NCI-H2196 treated with DMSO at 0.1 percent for 48 hours (cell line): ENCODE measurements at regions not wholly inside any gene's neighbourhood (a gene's known extent, or its start where the extent isn't known, plus 50 kb on each side); places are given as distances from the start of the nearest gene placed in this dataset.
A peak's percentile ranks its signal among the peaks of the same experiment; 100 is the strongest.

Source experiments
- DNase-seq: peaks from one replicate; lab custom pipeline; 2025; ENCODE audit not compliant: unreplicated experiment; lab: John Stamatoyannopoulos, UW

GRCh38 chr1:232522189-232522588 is 107.7 kb downstream of the SIPA1L2 start:
- DNase-seq: no peak

DNA sequence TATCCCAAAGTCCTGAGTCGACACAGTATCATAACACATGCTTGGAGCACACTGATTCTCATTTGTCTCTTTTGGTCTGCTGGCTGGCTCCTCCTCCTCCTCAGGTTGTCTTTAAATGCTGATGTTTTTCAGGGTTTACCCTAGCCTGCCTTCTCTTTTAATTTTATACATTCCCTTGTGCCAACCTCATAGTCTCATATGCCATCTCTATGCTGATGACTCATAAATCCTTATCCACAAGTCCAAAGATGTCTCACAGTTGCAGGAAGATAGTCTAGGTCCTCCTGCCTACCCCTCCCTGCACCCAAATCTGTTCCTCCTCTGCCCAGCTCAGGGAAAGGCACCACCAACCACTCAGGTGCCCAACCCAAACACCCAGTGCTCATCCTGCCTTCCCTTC is 108.3 kb downstream of the SIPA1L2 start:
- DNase-seq: no peak

DNA sequence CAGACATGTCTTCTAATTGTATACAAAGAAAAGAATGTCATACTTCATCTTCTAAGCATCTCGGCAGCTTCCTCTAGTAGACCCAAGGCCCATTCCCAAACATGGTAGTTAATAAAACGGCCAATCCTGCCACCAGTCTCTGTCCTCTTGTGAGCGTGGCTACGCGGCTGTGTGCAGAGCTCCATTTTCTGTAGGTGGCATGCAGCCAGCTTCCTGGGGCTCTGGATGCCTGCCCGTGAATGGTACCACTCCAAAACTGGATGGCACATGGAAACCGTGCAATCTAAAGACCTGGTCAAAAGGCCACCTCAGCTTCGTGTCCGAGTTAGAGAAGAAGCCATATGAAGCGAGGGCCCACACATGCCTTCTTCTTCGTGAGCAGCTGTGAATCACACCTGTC is 110.7 kb downstream of the SIPA1L2 start:
- peak; percentile 33 for DNase-seq

DNA sequence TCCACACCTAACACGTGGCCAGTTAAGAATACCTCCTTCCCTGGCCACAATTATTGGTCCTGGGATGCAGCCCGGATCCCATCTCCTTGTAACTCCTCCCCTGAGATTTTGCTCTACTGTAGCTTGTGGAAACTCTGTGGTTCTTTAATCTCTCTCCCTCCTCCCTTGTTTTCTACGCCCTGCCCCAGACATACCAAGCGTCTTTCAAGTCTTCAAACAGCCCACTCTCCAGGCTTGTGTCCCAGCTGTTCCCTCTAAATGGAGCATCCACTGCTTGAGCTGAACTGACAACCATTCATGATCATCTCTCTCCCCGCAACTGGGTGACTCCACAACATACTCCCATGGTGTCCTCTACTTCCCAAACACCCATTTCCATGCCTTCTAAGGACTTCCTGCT is 111.6 kb downstream of the SIPA1L2 start:
- DNase-seq: no peak

GRCh38 chr1:232517204-232517603 is 112.7 kb downstream of the SIPA1L2 start:
- DNase-seq: no peak

GRCh38 chr1:232515706-232516105 is 114.2 kb downstream of the SIPA1L2 start:
- no peak for DNase-seq

GRCh38 chr1:232512712-232513111 is 117.2 kb downstream of the SIPA1L2 start:
- no peak for DNase-seq

- no peak for DNase-seq
Measured at GRCh38 chr1:232511172-232511571, 118.8 kb downstream of the SIPA1L2 start.

GRCh38 chr1:232510367-232511110 is 119.4 kb downstream of the SIPA1L2 start:
- DNase-seq: no peak

- no peak for DNase-seq
Measured at GRCh38 chr1:232509570-232509969, 120.4 kb downstream of the SIPA1L2 start.

GRCh38 chr1:232508130-232508701 is 121.7 kb downstream of the SIPA1L2 start:
- no peak for DNase-seq

- DNase-seq: no peak
Measured at GRCh38 chr1:232507571-232507970, 122.4 kb downstream of the SIPA1L2 start.

DNA sequence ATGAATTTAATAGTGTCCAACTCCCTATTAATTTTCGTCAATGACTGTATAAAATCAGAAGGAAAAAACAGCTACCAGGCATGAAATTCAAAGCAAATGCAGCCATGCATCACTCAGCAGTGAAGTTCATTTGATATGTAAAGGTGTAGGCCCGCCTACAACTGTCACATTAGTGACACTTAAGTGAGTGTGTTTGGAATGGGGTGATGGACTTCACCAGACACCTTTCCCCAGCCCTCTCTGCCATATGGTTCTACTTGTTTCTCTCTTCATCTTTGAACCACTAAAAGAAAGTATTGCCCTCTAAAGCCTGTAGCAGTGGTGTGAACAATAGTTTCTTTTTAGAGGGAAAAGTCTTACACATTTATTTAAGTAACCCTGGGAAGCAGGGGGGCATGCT is 124.0 kb downstream of the SIPA1L2 start:
- DNase-seq: no peak

GRCh38 chr1:232504651-232505050 is 125.3 kb downstream of the SIPA1L2 start:
- DNase-seq: no peak

DNA sequence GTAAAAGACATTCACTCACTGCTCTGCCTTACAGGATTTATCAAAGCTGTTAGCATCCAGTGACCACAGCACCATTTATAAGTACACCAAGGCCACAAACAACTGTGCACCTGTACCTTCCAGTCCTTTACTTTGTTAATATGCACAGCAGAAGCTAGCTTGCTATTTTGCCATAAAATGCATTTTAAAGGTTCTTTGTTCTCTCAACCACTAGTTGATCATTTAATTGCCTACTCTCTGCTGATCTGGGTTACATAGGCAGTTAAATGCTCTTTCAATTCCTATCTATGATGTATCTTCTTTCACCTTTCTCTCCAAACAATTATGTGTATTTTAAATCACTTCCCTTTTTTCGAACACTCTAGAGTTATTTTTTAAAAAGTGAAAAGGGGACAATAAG is 126.4 kb downstream of the SIPA1L2 start:
- no peak for DNase-seq

GRCh38 chr1:232501854-232502253 is 128.1 kb downstream of the SIPA1L2 start:
- DNase-seq: no peak

- no peak for DNase-seq
Measured at GRCh38 chr1:232499188-232499587, 130.7 kb downstream of the SIPA1L2 start.

- no peak for DNase-seq
Measured at GRCh38 chr1:232493869-232494268, 136.1 kb downstream of the SIPA1L2 start.

- no peak for DNase-seq
Measured at GRCh38 chr1:232489256-232489655, 140.7 kb downstream of the SIPA1L2 start.

DNA sequence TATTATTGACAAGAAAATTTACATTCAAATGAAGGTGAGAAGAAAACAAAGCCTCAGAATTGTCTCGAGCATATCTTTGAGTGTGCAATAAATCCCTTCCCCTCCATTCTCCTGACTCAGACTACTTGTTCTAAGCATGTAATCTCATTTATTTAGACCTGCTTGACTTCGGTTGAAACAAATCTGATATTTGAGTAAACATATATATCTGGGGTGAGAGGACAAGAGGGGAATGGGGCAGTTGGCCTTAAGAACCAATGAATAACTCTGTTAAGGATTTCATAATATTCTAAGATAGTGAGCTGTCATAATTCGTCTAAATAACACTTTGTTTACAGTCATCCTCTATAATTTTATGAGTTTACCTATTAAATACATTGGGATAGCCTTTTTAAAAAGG is 142.7 kb downstream of the SIPA1L2 start:
- no peak for DNase-seq

GRCh38 chr1:232486454-232487207 is 143.3 kb downstream of the SIPA1L2 start:
- no peak for DNase-seq

- no peak for DNase-seq
Measured at GRCh38 chr1:232486006-232486405, 143.9 kb downstream of the SIPA1L2 start.
